Gastrocnemius medialis (tissue), 4 donors: ENCODE measurements at regions not wholly inside any gene's neighbourhood (a gene's known extent, or its start where the extent isn't known, plus 50 kb on each side); places are given as distances from the start of the nearest gene placed in this dataset.

Experiments used
- CTCF ChIP-seq, 5 experiments: fragments of 450-650 bp in 3 of 5; fragments of 200-600 bp in 2 of 5; sonication (generic) in 2 of 5; IDR thresholded peaks in 4 of 5; conservative IDR thresholded peaks in 1 of 5; 1 replicate in 4 of 5; 2 replicates in 1 of 5; pipeline ENCODE4 v1.5.1; 2016 to 2019; ENCODE audit warnings: antibody characterized with exemption in 5 of 5, mild to moderate bottlenecking in 3 of 5, moderate library complexity in 3 of 5
- POLR2A ChIP-seq, 2 donors: fragments of 450-650 bp; IDR thresholded peaks; one replicate each; pipeline ENCODE4 v1.6.1; 2017; ENCODE audit warnings: antibody characterized with exemption in 2 of 2, mild to moderate bottlenecking in 2 of 2, moderate library complexity in 2 of 2

GRCh38 chr17:27086526-27086925, 207.4 kb upstream of the WSB1 start:
- TF ChIP-seq CTCF (IDR thresholded peaks at IDR 0.05 in 4 of 5, conservative IDR thresholded peaks at IDR 0.05 in 1 of 5), result no peak
- TF ChIP-seq POLR2A (IDR thresholded peaks at IDR 0.05), result no peak
